HepG2 (cell line): ENCODE measurements at regions not wholly inside any gene's neighbourhood (a gene's known extent, or its start where the extent isn't known, plus 50 kb on each side); places are given as distances from the start of the nearest gene placed in this dataset.

Experiments
- ATAC-seq: fragments of 200-7000 bp; cut with Tn5 transposase; 3 replicates; pipeline ENCODE4 v1.9.1; 2020; ENCODE audit warnings: mild to moderate bottlenecking, moderate library complexity
- BruUV-seq: library from RNA; stranded (reverse); fragments of 400-500 nt; replicated peaks from 2 replicates; lab custom pipeline; 2021; lab: Mats Ljungman, UMichigan
- CTCF ChIA-PET: fragments of 300-600 bp; formaldehyde crosslinking; extraction: SDS; loops from one replicate; lab custom pipeline; 2021; ENCODE audit warnings: low total read pairs, inconsistent platforms, low intra/inter-chr PET ratio; lab: Yijun Ruan, JAX
- POLR2A ChIA-PET: fragments of 350-600 bp; sonication (Branson Sonifier 250); formaldehyde crosslinking; loops from one replicate; lab custom pipeline; 2020; ENCODE audit warnings: antibody characterized with exemption, inconsistent platforms; lab: Yijun Ruan, JAX
- DNase-seq: peaks from one replicate; pipeline ENCODE4 v3.0.0-alpha.2; 2015; ENCODE audit warnings: low spot score
- FAIRE-seq: peaks from 3 replicates; lab custom pipeline; 2011; peaks lifted over from hg19 to GRCh38; lab: Jason Lieb, UNC
- H2AFZ ChIP-seq: one replicate; pipeline ENCODE4 v1.6.1; 2011; ENCODE audit warnings: low read length, inconsistent platforms
- H3K27ac ChIP-seq: fragments of 300-600 bp; 3 replicates; pipeline ENCODE4 v1.8.0; 2011; ENCODE audit warnings: mixed run types, mild to moderate bottlenecking, mixed read lengths, low read length, inconsistent platforms; ENCODE audit not compliant: insufficient read depth; ENCODE audit errors: extremely low read length
- H3K27me3 ChIP-seq, 2 experiments: fragments of 200-600 bp in 1 of 2; 2 replicates in 1 of 2; 3 replicates in 1 of 2; pipeline versions ENCODE4 v1.6.0 to v1.8.0; 2011; ENCODE audit warnings: low read length in 2 of 2, mild to moderate bottlenecking in 2 of 2, moderate library complexity in 2 of 2, inconsistent platforms in 1 of 2; ENCODE audit not compliant: insufficient read depth in 2 of 2, control insufficient read depth in 1 of 2
- H3K36me3 ChIP-seq, 2 experiments: fragments of 200-600 bp in 1 of 2; replicated peaks in 1 of 2; 2 replicates in 1 of 2; 3 replicates in 1 of 2; pipeline versions ENCODE4 v1.5.1 to v1.8.0; 2011; ENCODE audit warnings: low read length in 2 of 2, inconsistent platforms in 1 of 2; ENCODE audit not compliant: insufficient read depth in 2 of 2, control insufficient read depth in 1 of 2
- H3K4me1 ChIP-seq: 2 replicates; pipeline ENCODE4 v1.5.1; 2012; ENCODE audit warnings: low read length, inconsistent platforms; ENCODE audit not compliant: insufficient read depth
- H3K4me2 ChIP-seq: 2 replicates; pipeline ENCODE4 v1.6.0; 2011; ENCODE audit warnings: low read depth, low read length, inconsistent platforms
- H3K4me3 ChIP-seq, 3 experiments: fragments of 200-600 bp in 1 of 3; sonication (generic), shearing (Covaris generic) in 1 of 3; replicated peaks in 1 of 3; 2 replicates each; pipeline ENCODE4 v1.5.1; 2011 to 2016; ENCODE audit warnings: low read length in 3 of 3, inconsistent platforms in 2 of 3, low read depth in 2 of 3, mild to moderate bottlenecking in 2 of 3, control low read depth in 1 of 3, mixed read lengths in 1 of 3; ENCODE audit not compliant: insufficient read depth in 1 of 3
- H3K79me2 ChIP-seq: one replicate; pipeline ENCODE4 v1.6.1; 2011; ENCODE audit warnings: low read length, inconsistent platforms; ENCODE audit not compliant: insufficient read depth
- H3K9ac ChIP-seq: 2 replicates; pipeline ENCODE4 v1.6.0; 2011; ENCODE audit warnings: mild to moderate bottlenecking, low read depth, low read length, inconsistent platforms; ENCODE audit not compliant: insufficient read depth
- H3K9me3 ChIP-seq: 2 replicates; pipeline ENCODE4 v1.5.1; 2012; ENCODE audit warnings: mild to moderate bottlenecking, low read length
- H4K20me1 ChIP-seq: 2 replicates; pipeline ENCODE4 v1.6.0; 2011; ENCODE audit warnings: inconsistent platforms, mild to moderate bottlenecking, low read length, moderate library complexity; ENCODE audit not compliant: insufficient read depth
- MAFF ChIP-seq: IDR thresholded peaks from 2 replicates; pipeline ENCODE4 v1.6.1; 2011; ENCODE audit warnings: low read depth, low read length, improper control_type of control experiment
- MAFK ChIP-seq, 2 experiments: IDR thresholded peaks in 1 of 2; conservative IDR thresholded peaks in 1 of 2; 2 replicates each; pipeline ENCODE4 v1.6.1; 2011; ENCODE audit warnings: improper control_type of control experiment in 2 of 2, low read length in 2 of 2
- SALL1 ChIP-seq: sonication (generic); formaldehyde crosslinking; IDR thresholded peaks from 2 replicates; pipeline ENCODE4 v1.8.0; 2022; ENCODE audit warnings: mild to moderate bottlenecking, missing genetic modification reagents
- ZKSCAN1 ChIP-seq: fragments of 150-350 bp; IDR thresholded peaks from 2 replicates; pipeline ENCODE4 v1.6.1; 2014; ENCODE audit warnings: low read length
- ZNF451 ChIP-seq: sonication (generic); formaldehyde crosslinking; IDR thresholded peaks from 2 replicates; pipeline ENCODE4 v1.5.0; 2020; ENCODE audit warnings: mild to moderate bottlenecking, missing genetic modification reagents
- ZNF777 ChIP-seq: sonication (generic); formaldehyde crosslinking; IDR thresholded peaks from 2 replicates; pipeline ENCODE4 v1.4.0; 2020; ENCODE audit warnings: missing genetic modification reagents
- WGBS: methylation state at CpG from one replicate; pipeline ENCODE4 v1.1.6; 2017; ENCODE audit warnings: low lambda C conversion rate; 5-methylcytosine and 5-hydroxymethylcytosine counted together
- in situ Hi-C: cut with HindIII; loops from 2 replicates; pipeline ENCODE4 v1.10.0; 2017; ENCODE audit warnings: low pct_unique_long_range_greater_than_20kb; ENCODE audit not compliant: extremely low pct_ligation_motif_present
- intact Hi-C: fragments of 100-400 bp; cut with micrococcal nuclease; formaldehyde crosslinking; loops from one replicate; pipeline ENCODE4 v1.10.0; 2022; ENCODE audit not compliant: unreplicated experiment
- TF ChIP-seq, protein P1 (sequence below): sonication (generic); formaldehyde crosslinking; IDR thresholded peaks from 2 replicates; pipeline ENCODE4 v1.8.1; 2022; ENCODE audit warnings: low read depth, mild to moderate bottlenecking, missing genetic modification reagents

DNA sequence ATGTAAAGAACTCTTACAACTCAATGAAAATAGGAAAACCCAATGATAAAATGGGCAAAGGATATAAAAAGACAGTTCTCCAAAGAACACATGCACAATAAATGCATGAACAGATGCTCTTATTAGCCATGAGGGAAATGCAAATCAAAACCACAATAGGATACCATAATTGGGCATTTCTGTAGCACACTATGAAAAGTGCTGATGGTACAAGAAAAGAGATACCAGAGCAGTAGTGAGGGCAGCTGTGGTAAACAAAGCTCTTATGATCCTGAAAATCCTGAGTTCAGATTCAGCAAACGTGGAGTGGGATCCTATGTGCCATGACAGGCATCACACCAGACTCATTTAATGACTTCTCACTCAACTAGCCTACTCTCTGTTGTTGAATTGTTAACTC, 96.7 kb upstream of the SLC25A13 start:
- ATAC-seq = no peak
- H3K4me2 ChIP-seq = no peak overlapping the region
- FAIRE-seq = no peak
- intact Hi-C loops (loop anchor here (5.0 to 10.0 kb wide), 4 partner anchors 129 to 504 kb away; no protein-coding TSS in a partner anchor), in situ Hi-C loops (loop anchor here (10.0 kb wide), 1 partner anchor 606 kb away; the partner anchor contains the start of gene DLX5)
- peaks cover 38% of the 10 kb centered on the region for H3K4me1 ChIP-seq
- no peak overlapping the region for H3K4me3 ChIP-seq
- H4K20me1 ChIP-seq = no peaks in the 10 kb centered on the region
- no peaks in the 10 kb centered on the region for H3K36me3 ChIP-seq
- H3K27me3 ChIP-seq = no peaks in the 10 kb centered on the region
- H3K79me2 ChIP-seq = no peaks in the 10 kb centered on the region
- peak; percentile 49 to 61; a peak in 3 of 4 replicates for TF ChIP-seq MAFK (conservative IDR thresholded peaks at IDR 0.05 in 1 of 2, IDR thresholded peaks at IDR 0.05 in 1 of 2; ENCODE audit: low read length in 2 of 2)
- TF ChIP-seq, protein P1, sequence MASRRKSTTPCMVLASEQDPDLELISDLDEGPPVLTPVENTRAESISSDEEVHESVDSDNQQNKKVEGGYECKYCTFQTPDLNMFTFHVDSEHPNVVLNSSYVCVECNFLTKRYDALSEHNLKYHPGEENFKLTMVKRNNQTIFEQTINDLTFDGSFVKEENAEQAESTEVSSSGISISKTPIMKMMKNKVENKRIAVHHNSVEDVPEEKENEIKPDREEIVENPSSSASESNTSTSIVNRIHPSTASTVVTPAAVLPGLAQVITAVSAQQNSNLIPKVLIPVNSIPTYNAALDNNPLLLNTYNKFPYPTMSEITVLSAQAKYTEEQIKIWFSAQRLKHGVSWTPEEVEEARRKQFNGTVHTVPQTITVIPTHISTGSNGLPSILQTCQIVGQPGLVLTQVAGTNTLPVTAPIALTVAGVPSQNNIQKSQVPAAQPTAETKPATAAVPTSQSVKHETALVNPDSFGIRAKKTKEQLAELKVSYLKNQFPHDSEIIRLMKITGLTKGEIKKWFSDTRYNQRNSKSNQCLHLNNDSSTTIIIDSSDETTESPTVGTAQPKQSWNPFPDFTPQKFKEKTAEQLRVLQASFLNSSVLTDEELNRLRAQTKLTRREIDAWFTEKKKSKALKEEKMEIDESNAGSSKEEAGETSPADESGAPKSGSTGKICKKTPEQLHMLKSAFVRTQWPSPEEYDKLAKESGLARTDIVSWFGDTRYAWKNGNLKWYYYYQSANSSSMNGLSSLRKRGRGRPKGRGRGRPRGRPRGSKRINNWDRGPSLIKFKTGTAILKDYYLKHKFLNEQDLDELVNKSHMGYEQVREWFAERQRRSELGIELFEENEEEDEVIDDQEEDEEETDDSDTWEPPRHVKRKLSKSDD (CRISPR knock-in tag) = no peak
- peak; percentile 32; the same call in 1 of the 2 replicates for TF ChIP-seq MAFF
- no peak for TF ChIP-seq ZNF451 (CRISPR knock-in tag)
- DNase-seq = no peak
- ChIA-PET CTCF (no interaction called here), POLR2A (no interaction called here)
- BruUV-seq = no TSS peak
- H3K27ac ChIP-seq = no peak overlapping the region
- no peak overlapping the region for H2AFZ ChIP-seq
- no peak overlapping the region for H3K9ac ChIP-seq
- no peaks in the 10 kb centered on the region for H3K9me3 ChIP-seq
- WGBS = 100% methylated on average over 1 of the region's 1 CpG

DNA sequence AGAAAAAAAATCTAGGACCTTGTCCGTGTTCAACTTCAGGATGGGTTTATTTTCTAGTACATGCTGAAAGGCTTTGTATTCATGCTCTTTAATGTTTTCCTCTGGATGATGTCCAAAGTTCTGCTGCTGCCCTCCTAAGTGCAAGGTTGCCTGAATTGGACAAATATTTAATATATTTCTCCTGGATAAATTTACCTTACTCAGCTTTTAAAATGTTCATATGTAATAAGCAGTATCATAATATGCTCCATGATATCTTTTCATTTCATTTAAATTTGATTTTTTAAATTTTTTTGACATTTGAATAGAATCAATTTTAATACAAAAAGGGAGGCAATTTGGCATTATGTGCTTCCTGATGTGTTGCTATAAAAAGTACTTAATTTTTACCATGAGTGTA, 95.9 kb upstream of the SLC25A13 start:
- no peak overlapping the region for H3K9ac ChIP-seq
- CTCF ChIA-PET = no interaction called here
- TF ChIP-seq SALL1 = no peak
- TF ChIP-seq ZKSCAN1 = peak; percentile 46; the same call in 1 of the 2 replicates
- peak; percentile 81 for TF ChIP-seq MAFF
- TF ChIP-seq MAFK (conservative IDR thresholded peaks at IDR 0.05 in 1 of 2, IDR thresholded peaks at IDR 0.05 in 1 of 2; ENCODE audit: low read length in 2 of 2) = peak; percentile 41 to 84
- no peak for TF ChIP-seq ZNF777 (CRISPR knock-in tag)
- no peak overlapping the region for H3K4me3 ChIP-seq
- WGBS = 13% methylated on average over 1 of the region's 1 CpG
- H3K9me3 ChIP-seq = no peaks in the 10 kb centered on the region
- no peaks in the 10 kb centered on the region for H3K36me3 ChIP-seq
- intact Hi-C loops (loop anchor here (5.0 to 10.0 kb wide), 4 partner anchors 130 to 503 kb away; no protein-coding TSS in a partner anchor), in situ Hi-C loops (loop anchor here (10.0 kb wide), 1 partner anchor 607 kb away; the partner anchor contains the start of gene DLX5)
- FAIRE-seq (no peak), ATAC-seq (no peak), DNase-seq (no peak)
- no peak overlapping the region for H3K4me2 ChIP-seq
- H4K20me1 ChIP-seq = no peaks in the 10 kb centered on the region
- H3K4me1 ChIP-seq = peaks cover 38% of the 10 kb centered on the region
- POLR2A ChIA-PET = no interaction called here
- no peak overlapping the region for H2AFZ ChIP-seq
- H3K79me2 ChIP-seq = no peaks in the 10 kb centered on the region
- no peak overlapping the region for H3K27ac ChIP-seq
- H3K27me3 ChIP-seq = no peaks in the 10 kb centered on the region
- BruUV-seq = no TSS peak
